GM12873 (cell line): ENCODE measurements at regions not wholly inside any gene's neighbourhood (a gene's known extent, or its start where the extent isn't known, plus 50 kb on each side); places are given as distances from the start of the nearest gene placed in this dataset.

Experiments
- TF ChIP-seq, protein P1 (sequence below): IDR thresholded peaks from 2 replicates; pipeline ENCODE4 v1.5.1; 2012; ENCODE audit warnings: low read depth, mild to moderate bottlenecking, moderate library complexity, low read length, control low read depth; ENCODE audit not compliant: insufficient read depth; ENCODE audit errors: missing control alignments

DNA sequence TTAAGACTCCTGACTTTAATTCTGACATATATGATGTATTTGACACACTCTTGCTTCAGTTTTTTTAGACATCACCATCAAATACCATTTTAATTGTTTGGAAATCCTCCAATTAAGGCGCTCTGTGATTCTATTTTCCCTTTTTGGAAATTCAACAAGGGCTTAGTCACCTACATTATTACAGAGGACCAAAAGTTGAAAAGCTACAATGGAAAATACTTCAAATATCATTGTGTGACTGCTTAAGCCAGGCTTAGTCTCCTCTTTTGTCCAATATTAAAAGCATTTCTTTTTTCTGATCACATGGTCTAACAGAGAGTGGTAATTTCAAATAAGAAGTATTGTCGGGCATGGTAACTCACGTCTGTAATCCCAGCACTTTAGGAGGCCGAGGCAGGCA, 160.3 kb downstream of the CEMIP2 start:
- TF ChIP-seq, protein P1, sequence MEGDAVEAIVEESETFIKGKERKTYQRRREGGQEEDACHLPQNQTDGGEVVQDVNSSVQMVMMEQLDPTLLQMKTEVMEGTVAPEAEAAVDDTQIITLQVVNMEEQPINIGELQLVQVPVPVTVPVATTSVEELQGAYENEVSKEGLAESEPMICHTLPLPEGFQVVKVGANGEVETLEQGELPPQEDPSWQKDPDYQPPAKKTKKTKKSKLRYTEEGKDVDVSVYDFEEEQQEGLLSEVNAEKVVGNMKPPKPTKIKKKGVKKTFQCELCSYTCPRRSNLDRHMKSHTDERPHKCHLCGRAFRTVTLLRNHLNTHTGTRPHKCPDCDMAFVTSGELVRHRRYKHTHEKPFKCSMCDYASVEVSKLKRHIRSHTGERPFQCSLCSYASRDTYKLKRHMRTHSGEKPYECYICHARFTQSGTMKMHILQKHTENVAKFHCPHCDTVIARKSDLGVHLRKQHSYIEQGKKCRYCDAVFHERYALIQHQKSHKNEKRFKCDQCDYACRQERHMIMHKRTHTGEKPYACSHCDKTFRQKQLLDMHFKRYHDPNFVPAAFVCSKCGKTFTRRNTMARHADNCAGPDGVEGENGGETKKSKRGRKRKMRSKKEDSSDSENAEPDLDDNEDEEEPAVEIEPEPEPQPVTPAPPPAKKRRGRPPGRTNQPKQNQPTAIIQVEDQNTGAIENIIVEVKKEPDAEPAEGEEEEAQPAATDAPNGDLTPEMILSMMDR: no peak

DNA sequence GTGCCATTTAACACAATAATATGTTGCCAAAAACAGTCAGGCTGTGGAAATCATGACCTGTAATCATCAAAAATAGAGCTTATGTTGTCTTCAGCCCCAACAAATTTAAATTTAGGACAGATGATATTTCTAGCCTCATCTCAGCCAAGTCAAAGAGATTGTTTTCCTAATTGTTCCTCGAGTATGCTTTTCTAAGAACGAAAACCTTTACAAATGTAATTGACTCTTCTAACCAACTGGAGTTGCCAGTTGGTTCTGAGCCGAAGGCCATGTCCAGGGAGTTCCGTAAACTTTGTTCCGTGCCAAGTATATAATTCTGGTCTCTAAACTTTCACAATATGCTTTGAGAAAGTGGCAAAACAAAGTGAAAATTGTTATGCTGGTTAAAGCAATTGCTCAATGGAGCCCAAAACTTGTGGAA, 160.8 kb downstream of the CEMIP2 start:
- TF ChIP-seq, protein P1: no peak

DNA sequence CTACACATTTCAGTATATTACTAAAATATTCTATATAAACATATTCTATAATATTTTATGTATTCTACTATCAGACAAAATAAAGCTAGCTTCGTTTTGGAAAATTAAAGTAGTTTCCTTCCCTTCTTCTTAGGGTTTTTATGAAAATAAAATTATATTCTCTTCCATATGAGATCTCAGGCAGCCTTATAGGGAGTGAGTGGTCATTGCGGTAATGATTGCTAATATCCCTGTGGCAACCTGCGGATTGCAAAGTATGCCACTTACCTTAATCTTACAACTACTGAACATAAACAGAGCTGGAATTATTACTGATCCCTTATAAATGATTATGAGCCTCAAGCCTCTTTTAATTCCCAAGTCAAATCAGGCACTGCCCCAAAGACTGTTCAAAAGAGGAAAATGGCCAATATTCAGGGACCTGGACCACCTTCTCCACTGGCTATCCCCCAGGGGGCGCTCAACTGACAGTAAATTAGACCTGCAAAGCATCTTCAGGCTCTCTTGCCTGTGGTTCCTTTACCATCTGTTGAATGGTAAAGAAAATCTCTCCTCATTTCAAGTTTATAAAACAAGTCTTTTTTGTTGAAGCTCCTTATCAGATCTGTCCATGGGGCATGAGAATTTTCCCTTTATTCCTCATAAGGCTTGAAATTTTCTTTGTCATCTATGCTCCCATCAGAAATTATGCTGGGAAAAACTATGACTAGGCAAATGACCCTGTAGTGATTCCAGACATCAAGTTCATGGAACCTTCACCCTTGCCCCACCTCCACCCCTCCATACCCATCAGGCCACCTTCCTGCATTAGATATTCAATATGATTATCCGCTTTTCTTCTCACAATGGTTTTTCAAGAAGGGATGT, 163.9 kb downstream of the CEMIP2 start:
- TF ChIP-seq, protein P1: peak; percentile 80

- TF ChIP-seq, protein P1: no peak
These were observed 165.7 kb downstream of the CEMIP2 start for GRCh38 chr9:71602652-71603051.

- TF ChIP-seq, protein P1: no peak
These were observed 173.8 kb downstream of the CEMIP2 start for GRCh38 chr9:71594541-71594940.

- TF ChIP-seq, protein P1: no peak
These were observed 175.9 kb downstream of the CEMIP2 start for GRCh38 chr9:71592400-71592799.

GRCh38 chr9:71590362-71590761, 178.0 kb downstream of the CEMIP2 start:
- TF ChIP-seq, protein P1: no peak
